ENCODE measurements at regions not wholly inside any gene's neighbourhood (a gene's known extent, or its start where the extent isn't known, plus 50 kb on each side); places are given as distances from the start of the nearest gene placed in this dataset.

DNA sequence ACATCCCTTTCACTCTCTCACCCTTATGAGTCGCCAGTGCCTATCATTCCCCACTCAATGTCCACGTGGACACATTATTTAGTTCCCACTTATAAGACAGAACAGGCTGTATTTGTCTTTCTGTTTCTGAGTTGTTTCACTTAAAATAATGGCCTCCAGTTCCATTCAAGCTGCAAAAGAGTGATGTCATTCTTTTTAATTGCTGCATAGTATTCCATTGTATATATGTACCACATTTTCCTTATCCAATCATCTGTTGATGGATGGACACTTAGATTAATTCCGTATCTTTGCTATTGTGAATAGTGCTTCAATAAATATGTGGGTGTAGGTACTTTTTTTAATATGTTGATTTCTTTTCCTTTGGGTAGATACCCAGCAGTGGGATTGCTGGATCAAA lies 79.1 kb downstream of the ZNF365 start:
- peak; percentile 3 for DNase-seq

DNA sequence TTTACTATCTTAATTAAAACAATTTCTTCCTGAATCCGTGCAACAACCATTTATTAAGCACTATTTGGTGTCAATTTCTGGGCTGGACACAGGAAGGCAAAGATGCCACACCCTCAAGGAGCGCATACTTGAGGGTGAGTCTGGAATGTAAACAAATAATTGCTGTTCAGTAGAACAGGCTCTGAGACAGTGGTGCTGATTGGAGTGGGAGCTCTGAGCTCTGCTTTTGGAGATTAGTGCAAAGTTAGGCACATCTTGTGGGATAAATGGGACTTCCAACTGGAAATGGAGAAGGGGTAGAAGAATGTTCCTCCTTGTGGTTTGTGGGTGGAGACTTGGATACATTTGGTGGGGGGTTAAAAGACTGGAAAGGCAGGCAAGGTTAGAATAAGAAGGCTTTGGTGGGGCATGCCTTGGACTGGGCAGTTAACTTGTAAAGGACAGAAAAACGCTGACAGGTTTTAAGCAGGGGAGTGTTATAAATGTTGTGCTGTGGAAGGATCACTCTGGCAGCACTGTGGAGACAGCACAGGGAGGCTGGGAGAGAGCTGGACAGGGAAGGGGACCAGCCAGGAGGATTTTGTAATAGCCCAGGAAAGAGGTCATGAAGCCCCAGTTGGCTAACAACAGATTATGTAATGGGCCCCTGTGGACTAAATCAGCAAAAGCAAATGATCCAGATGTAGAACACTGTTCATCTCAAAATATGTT lies 80.7 kb downstream of the ZNF365 start:
- peak; percentile 48 for DNase-seq

DNA sequence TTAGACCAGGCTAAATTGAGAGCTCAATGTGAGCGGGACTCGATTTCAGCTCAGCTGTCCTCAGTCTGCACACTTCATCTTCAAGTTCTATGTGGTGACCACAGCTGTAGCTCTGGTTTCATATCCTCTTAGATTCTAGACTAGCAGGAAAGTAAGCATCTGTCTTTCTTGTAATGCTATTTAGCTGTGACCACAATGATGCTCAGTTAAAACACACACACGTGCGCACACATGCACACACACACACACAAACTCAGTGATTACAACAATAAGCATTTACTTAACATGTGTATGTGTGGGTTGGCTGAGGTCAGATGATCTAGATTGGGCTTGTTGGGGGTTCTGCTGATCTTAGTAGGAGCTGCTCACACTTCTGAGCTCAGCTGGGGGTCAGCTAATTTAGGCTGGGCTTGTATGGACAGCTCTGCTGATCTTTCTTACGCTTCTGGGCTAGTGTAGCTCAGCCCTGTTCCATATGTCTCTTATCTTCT lies 82.5 kb downstream of the ZNF365 start:
- DNase-seq, result peak; percentile 64

- DNase-seq, result no peak
Measured at GRCh38 chr10:62457196-62457595, 83.0 kb downstream of the ZNF365 start.

DNA sequence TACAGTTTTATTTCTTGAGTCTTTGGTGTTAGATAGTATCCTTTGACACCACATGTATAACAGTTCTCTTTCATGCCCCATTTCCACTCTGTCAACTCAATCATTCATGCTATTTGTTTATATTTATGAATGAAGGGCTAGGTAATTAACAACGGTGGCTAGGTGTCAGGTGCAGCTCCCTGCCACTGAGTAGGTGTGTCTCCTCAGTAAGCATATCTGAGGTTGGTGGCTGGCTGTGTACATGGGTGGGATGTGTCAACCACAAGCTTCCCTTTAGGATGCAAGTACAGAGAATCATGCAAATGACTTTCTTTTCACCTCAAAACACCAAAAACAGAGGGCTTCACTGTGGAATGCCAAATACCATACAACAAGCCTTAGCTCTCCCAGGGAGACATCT lies 83.4 kb downstream of the ZNF365 start:
- no peak for DNase-seq

DNA sequence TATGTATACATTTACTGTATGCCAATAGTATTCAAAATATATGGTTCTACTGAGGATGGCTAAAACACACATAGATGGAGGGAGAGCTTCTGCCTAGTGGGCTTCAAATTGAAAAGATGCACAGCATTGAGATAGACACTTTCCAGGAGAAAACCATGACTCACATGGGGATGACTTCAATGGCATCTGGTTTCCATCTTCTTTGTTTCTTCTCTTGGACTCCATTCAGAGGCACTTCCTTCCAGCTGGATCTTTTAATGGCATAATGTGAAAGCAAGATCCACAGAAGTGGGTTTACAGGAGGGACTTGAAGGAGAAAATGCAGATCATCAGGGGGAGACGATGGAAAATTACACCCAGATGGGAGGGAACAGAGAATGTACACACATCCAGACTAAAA lies 84.9 kb downstream of the ZNF365 start:
- peak; percentile 11 for DNase-seq

DNA sequence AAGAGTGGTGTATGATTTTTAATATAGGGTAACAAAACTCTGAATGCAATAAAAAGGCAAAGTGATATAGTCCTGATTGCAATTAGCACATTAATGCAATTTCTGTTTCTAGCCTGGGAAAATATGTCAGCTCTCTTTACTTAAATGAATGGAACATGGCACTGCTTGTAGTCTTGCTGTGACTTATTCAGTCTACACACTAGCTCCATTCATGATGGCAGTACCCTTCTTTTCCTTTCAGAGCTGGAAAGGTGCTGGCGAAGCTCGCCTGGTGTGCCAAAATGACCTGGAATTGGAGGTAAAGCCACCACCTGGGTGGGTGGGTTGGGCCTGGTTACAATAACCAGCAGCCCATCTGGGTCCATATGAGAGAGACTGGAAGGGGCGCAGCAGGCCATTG lies 85.3 kb downstream of the ZNF365 start:
- no peak for DNase-seq

GRCh38 chr10:62460393-62460792 lies 86.2 kb downstream of the ZNF365 start:
- DNase-seq, result no peak

DNA sequence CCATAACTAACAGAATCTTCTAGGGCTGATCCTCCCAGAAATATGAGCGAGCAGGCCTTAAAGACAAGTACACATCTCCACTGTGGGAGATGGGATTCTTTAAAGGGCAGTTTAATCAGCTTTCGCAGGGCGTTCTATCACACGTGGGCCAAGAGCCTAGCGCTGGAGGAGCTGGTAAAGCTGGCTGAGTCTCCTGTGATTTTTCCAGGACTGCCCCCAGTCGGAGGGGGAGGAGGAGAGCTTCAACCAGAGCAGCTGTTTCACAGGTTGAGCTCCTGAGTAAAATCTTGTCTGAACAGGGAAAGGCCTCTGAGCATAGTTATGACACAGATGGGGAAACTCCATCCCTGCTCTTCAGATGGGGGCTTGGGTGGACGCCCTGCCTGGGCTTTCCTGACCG lies 87.0 kb downstream of the ZNF365 start:
- DNase-seq, result no peak

DNA sequence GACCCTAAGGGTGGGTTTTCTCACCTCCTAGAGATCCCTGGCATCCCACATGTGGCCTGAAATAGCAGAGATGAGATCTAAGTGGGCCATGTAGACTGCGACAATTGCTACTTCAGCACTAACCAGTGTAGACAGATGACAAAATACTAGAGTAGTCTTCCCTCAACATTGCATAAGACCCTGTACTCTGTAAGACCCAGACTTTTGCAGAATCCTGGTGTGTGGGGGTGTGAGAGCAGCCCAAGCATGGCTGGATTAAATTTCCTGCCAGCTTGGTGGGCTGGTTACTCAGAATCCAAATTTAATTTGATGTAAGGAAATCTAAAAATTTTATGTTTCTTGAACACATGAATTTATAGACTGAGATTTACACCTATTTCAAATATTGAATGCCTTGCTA lies 88.3 kb downstream of the ZNF365 start:
- peak; percentile 48 for DNase-seq

GRCh38 chr10:62463364-62463763 lies 89.2 kb downstream of the ZNF365 start:
- no peak for DNase-seq

- no peak for DNase-seq
Measured at GRCh38 chr10:62464308-62464707, 90.1 kb downstream of the ZNF365 start.

DNA sequence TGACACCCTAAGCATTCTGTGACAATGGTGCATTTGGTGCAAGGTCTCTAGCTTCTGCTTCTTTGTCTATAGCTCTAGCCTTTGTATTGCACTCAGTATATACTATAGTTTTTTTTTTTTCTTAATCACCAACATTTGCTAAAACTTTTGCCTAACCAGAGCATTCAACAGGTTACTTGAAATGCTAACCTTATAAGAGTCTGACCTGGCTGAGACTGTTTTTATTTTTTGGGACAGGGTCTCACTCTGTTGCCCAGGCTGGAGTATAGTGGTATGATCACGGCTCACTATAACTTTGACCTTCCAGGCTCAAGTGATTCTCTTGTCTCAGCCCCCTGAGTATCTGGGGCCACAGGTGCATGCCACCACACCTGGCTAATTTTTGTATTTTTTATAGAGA lies 92.4 kb downstream of the ZNF365 start:
- DNase-seq, result no peak

GRCh38 chr10:62467527-62467926 lies 93.4 kb downstream of the ZNF365 start:
- no peak for DNase-seq

DNA sequence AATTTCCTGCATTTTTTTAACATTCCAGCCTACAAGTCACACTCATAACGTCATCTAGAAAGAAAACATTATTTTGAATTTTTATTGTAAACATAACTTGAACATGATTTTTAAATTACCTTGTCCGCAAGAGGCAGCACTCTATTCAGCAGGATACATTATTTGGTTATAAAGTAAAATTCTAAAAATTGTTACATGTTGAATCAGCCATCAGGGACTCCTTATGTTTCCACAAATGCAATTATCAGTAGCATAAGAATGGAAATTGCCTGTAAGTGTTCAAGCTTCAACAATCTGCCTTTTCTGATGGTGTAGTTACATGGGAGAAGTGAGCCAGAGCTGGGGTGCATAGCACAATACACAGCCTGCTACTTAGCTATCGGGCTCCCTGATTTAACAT lies 97.5 kb downstream of the ZNF365 start:
- DNase-seq, result no peak

DNA sequence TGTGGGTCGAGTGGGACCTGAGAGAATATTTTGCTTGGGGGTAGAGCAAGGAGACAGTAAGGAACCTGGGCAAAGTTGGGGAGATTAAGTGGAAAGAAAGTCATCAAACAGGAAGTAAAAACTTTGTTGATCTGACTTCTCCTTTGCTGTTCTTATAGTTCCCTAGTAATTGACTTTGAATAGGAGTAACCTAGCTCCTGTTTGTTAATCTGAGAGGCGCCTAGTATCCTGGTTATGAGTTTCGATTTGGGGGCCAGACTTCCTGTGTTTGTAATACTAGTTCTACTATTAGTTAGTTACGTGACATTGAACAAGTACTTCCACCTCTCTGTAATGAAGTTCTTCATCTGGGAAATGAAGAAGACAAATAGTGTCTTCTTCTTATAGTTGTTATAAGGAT lies 99.1 kb downstream of the ZNF365 start:
- DNase-seq, result peak; percentile 41

DNA sequence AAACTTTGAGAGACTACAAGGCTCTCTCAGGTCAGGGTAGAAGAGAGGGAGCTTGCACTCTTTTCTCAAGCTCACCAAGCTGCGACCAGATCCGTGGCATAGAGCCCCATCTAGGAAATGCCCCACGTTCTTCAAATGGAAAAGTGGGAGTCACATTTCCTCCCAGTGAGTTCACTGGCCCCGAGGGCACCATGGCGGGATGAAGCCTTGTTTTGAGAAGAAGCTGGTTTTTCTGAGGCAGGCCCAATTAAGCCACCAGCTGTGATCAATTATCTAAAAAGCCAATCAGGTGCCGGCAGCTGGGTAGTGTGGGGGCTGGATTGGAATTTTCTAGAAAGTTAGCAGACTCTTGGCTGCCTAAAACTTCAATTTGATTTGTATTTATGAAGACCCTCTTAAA lies 101.4 kb downstream of the ZNF365 start:
- no peak for DNase-seq

DNA sequence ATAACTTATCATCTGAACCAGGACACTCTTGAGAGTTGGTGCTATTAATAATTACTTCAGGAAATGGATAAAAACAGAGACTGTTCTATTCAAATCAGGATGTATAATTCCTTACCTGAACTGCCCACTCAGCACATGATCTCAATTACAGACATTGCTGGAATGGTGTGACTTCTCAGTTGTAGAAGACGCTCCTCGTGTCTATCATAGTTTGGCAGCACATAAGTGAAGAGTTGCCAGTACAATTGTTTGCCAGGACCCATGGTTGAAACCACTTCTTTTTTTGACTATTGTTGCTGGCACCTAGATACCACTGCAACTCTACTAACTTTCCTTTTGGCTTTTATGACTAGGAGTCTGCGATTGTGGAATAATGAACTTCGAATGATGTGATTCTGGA lies 105.4 kb downstream of the ZNF365 start:
- DNase-seq, result no peak

GRCh38 chr10:62480196-62480595 lies 106.0 kb downstream of the ZNF365 start:
- DNase-seq, result peak; percentile 44

- no peak for DNase-seq
Measured at GRCh38 chr10:62482581-62482980, 108.4 kb downstream of the ZNF365 start.

DNA sequence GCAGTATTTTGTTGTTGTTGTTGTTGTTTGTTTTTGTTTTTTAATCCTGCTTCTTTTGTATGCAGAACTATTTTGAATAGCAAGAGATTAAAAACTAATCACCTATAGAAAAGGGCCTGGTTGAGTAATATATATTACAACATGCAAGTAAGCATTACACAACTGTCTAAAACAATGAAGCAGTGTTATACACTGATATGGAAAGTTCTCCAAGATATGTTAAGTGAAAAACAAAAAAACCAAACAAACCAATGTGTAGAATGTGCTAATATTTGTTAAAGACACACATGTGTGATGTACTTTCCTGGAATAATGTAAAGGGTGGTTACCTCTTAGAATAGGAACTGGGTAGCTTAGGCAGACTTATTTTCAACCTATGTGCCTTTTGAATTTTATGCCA lies 117.4 kb downstream of the ZNF365 start:
- DNase-seq, result peak; percentile 53

- peak; percentile 42 for DNase-seq
Measured at GRCh38 chr10:62492012-62492869, 118.1 kb downstream of the ZNF365 start.

- no peak for DNase-seq
Measured at GRCh38 chr10:62492870-62493180, 118.7 kb downstream of the ZNF365 start.

DNA sequence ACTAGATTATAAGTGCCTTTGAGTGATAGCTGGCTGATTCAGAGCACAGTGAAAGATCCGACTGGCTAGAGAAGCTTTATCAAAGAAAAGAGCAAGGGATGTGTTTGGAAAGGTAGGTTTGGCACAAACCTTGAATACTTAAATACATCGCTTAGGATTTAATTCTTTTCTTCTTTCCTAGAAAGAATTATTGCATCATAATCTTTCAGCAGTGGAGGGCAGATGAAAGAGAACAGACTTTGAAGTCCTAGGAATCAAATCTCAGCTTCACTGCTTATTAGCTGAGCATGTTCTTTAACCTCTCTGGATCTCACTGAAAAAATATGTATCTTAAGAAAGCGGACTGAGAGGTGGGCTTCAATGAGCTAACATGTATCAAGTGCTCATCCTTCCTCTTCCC lies 122.8 kb downstream of the ZNF365 start:
- DNase-seq, result no peak

GRCh38 chr10:62498271-62498670 lies 124.1 kb downstream of the ZNF365 start:
- DNase-seq, result no peak

All from inflammatory macrophage treated with lipopolysaccharide for 4 hours (primary cell).